ENCODE measurements at regions not wholly inside any gene's neighbourhood (a gene's known extent, or its start where the extent isn't known, plus 50 kb on each side); places are given as distances from the start of the nearest gene placed in this dataset.
"Not testable (repeated sequence)": the region's sequence is repeated elsewhere in the genome, so short reads cannot be mapped to it uniquely, and the experiment has no call there.

DNA sequence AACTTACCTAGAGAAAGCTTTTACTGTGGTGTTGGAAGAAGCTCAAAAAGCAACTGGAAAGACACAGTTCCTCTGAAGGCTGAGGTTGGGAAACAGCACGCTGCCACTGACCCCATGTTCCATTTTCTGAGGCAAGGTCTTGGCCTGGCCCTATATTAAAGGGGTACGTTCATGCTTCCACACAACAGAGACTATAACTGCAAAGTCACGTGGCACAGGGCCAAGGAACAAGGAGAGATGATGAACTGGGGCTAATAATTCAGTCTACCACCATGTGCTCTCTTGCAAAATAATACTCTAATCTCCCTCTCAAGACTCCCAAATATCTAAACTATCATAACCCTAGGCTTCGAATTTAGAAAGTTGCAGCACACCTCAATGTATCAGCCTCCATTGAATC is 381.6 kb downstream of the DSEL start:
- Histone ChIP-seq H3K36me3 (no peaks in the 10 kb centered on the region), H3K9me3 (no peaks in the 10 kb centered on the region), H3K4me3 (no peak overlapping the region), H3K27me3 (no peaks in the 10 kb centered on the region), H3K27ac (no peak overlapping the region), H3K4me1 (no peaks in the 10 kb centered on the region)
- no peak for DNase-seq
- TF ChIP-seq, protein P1, sequence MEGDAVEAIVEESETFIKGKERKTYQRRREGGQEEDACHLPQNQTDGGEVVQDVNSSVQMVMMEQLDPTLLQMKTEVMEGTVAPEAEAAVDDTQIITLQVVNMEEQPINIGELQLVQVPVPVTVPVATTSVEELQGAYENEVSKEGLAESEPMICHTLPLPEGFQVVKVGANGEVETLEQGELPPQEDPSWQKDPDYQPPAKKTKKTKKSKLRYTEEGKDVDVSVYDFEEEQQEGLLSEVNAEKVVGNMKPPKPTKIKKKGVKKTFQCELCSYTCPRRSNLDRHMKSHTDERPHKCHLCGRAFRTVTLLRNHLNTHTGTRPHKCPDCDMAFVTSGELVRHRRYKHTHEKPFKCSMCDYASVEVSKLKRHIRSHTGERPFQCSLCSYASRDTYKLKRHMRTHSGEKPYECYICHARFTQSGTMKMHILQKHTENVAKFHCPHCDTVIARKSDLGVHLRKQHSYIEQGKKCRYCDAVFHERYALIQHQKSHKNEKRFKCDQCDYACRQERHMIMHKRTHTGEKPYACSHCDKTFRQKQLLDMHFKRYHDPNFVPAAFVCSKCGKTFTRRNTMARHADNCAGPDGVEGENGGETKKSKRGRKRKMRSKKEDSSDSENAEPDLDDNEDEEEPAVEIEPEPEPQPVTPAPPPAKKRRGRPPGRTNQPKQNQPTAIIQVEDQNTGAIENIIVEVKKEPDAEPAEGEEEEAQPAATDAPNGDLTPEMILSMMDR (IDR thresholded peaks at IDR 0.05), result no peak
- 70 to 78% methylated on average over 4 of the region's 4 CpGs for WGBS, 2 donors
- no peak for ATAC-seq
- intact Hi-C loops (cut with DNase I), result no loop called here

DNA sequence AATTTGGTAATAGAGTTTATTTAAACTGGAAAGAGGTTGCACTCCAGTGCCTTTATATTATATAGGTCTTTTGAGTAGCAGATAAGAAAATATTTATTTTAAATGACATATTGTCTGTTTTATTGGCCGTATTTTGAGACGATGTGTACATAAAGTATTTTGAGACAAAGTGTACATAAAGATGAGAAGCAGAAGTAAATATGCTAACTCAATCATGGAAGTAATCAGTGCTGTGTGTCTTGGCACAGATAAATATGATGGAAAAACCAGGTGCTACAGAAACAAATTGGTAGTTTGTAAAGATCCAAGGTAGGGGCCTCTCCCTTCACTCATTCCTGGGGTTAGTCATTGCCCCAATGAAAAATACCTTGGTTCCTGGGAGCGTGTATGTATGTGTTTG is 382.9 kb downstream of the DSEL start:
- Histone ChIP-seq H3K27me3 (no peaks in the 10 kb centered on the region), H3K4me3 (no peak overlapping the region), H3K36me3 (no peaks in the 10 kb centered on the region), H3K27ac (no peak overlapping the region), H3K4me1 (no peaks in the 10 kb centered on the region), H3K9me3 (no peaks in the 10 kb centered on the region)
- ATAC-seq (no peak), DNase-seq (no peak)
- TF ChIP-seq, protein P1 (IDR thresholded peaks at IDR 0.05), result no peak
- intact Hi-C loops (cut with DNase I), result no loop called here
- WGBS, 2 donors, result 56 to 65% methylated on average over 3 of the region's 3 CpGs

DNA sequence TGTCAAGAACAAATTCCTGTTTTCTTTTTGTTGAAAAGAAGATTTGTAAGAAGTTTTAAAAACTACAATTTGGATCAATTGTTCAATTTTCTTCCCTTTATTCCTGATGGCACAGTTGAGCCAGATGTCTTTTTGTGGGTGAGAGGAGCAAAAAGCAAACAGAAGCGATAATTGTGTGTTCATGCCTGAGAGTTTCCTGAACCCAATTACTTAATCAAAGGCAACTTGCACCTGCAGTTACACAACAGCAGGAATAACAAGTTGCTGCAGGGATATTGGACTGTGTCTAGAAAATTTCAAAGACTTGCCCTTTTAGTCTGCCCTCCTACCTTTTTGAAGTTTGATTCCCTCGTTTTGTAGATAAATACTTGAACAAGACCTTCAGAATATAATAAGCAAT is 383.6 kb downstream of the DSEL start:
- no peak for ATAC-seq
- intact Hi-C loops (cut with DNase I), result no loop called here
- H3K36me3 ChIP-seq, result no peaks in the 10 kb centered on the region

DNA sequence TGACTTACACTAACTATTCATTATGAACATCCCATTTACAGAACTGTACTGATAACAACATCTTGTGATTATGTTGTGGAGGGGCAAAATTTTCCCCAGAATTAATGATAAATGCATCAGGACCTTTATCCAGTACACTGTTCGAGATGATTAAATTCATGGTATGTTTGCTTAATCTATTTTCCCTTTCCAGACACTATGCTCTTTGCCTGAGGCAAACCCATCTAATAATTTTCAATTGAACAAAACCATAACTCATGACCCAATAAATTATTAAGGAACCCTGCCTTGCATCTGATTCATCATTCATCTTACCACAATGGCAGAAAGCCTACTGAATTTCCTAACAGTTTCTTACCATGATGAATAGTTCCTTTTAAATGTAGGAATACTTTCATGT is 385.0 kb downstream of the DSEL start:
- 65 to 84% methylated on average over 1 of the region's 1 CpG for WGBS, 2 donors
- no peak for DNase-seq
- Histone ChIP-seq H3K9me3 (no peaks in the 10 kb centered on the region), H3K4me3 (no peak overlapping the region), H3K27me3 (no peaks in the 10 kb centered on the region), H3K27ac (no peak overlapping the region), H3K4me1 (no peaks in the 10 kb centered on the region), H3K36me3 (no peaks in the 10 kb centered on the region)
- ATAC-seq, result no peak
- intact Hi-C loops (cut with DNase I), result no loop called here
- TF ChIP-seq, protein P1 (IDR thresholded peaks at IDR 0.05), result no peak

More for the DNA sequence above, 383.6 kb downstream of the DSEL start:
- H3K4me3 ChIP-seq, result no peak overlapping the region
- 43 to 74% methylated on average over 2 of the region's 2 CpGs for WGBS, 2 donors
- H3K9me3 ChIP-seq, result no peaks in the 10 kb centered on the region
- H3K4me1 ChIP-seq, result no peaks in the 10 kb centered on the region
- no peak for DNase-seq
- no peaks in the 10 kb centered on the region for H3K27me3 ChIP-seq
- TF ChIP-seq, protein P1 (IDR thresholded peaks at IDR 0.05), result no peak
- H3K27ac ChIP-seq, result no peak overlapping the region

DNA sequence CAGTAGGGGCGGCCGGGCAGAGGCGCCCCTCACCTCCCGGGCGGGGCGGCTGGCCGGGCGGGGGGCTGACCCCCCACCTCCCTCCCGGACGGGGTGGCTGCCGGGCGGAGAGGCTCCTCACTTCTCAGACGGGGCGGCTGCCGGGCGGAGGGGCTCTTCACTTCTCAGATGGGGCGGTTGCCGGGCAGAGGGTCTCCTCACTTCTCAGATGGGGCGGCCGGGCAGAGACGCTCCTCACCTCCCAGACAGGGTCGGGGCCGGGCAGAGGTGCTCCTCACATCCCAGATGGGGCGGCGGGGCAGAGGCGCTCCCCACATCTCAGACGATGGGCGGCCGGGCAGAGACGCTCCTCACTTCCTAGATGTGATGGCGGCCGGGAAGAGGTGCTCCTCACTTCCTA is 389.8 kb downstream of the DSEL start:
- H3K4me3 ChIP-seq; H3K4me1 ChIP-seq; H3K9me3 ChIP-seq; intact Hi-C loops (cut with DNase I); DNase-seq; H3K27me3 ChIP-seq; H3K27ac ChIP-seq; H3K36me3 ChIP-seq; ATAC-seq: not testable (repeated sequence)
- WGBS, 2 donors, result 95 to 96% methylated on average over 16 to 26 of the region's 32 CpGs

Measured in heart right ventricle (tissue), 16 donors.